RWPE2 (cell line): ENCODE measurements at regions not wholly inside any gene's neighbourhood (a gene's known extent, or its start where the extent isn't known, plus 50 kb on each side); places are given as distances from the start of the nearest gene placed in this dataset.

Experiments
- ATAC-seq: fragments of 200-7000 bp; cut with Tn5 transposase; 3 replicates; pipeline ENCODE4 v1.9.1; 2021; ENCODE audit warnings: low read depth
- DNase-seq: peaks from one replicate; pipeline ENCODE4 v3.0.0-alpha.2; 2020; ENCODE audit warnings: low spot score
- H3K27ac ChIP-seq: fragments of 450-650 bp; 2 replicates; pipeline ENCODE4 v1.5.1; 2017; ENCODE audit warnings: mild to moderate bottlenecking; ENCODE audit not compliant: poor library complexity, severe bottlenecking
- H3K27me3 ChIP-seq: fragments of 250-450 bp; sonication (Bioruptor Pico); 2 replicates; pipeline ENCODE4 v1.5.1; 2021; ENCODE audit warnings: mild to moderate bottlenecking, moderate library complexity; ENCODE audit not compliant: insufficient read depth, poor library complexity, severe bottlenecking
- H3K36me3 ChIP-seq: fragments of 250-450 bp; sonication (Bioruptor Pico); 2 replicates; pipeline ENCODE4 v1.5.1; 2020; ENCODE audit warnings: low read depth, mild to moderate bottlenecking, moderate library complexity
- H3K4me1 ChIP-seq: fragments of 250-450 bp; sonication (Bioruptor Pico); 2 replicates; pipeline ENCODE4 v1.5.1; 2021; ENCODE audit warnings: mild to moderate bottlenecking, moderate library complexity; ENCODE audit not compliant: insufficient read depth, poor library complexity, severe bottlenecking
- H3K4me3 ChIP-seq: fragments of 250-450 bp; sonication (Bioruptor Pico); 2 replicates; pipeline ENCODE4 v1.5.1; 2021; ENCODE audit warnings: mild to moderate bottlenecking, moderate library complexity; ENCODE audit not compliant: severe bottlenecking
- H3K9me3 ChIP-seq: fragments of 250-450 bp; sonication (Bioruptor Pico); 2 replicates; pipeline ENCODE4 v1.5.1; 2021; ENCODE audit warnings: mild to moderate bottlenecking, moderate library complexity; ENCODE audit not compliant: severe bottlenecking
- TF ChIP-seq, protein P1 (sequence below): fragments of 450-650 bp; IDR thresholded peaks from one replicate; pipeline ENCODE4 v1.5.1; 2017; ENCODE audit warnings: mild to moderate bottlenecking, moderate library complexity; ENCODE audit not compliant: poor library complexity, severe bottlenecking

DNA sequence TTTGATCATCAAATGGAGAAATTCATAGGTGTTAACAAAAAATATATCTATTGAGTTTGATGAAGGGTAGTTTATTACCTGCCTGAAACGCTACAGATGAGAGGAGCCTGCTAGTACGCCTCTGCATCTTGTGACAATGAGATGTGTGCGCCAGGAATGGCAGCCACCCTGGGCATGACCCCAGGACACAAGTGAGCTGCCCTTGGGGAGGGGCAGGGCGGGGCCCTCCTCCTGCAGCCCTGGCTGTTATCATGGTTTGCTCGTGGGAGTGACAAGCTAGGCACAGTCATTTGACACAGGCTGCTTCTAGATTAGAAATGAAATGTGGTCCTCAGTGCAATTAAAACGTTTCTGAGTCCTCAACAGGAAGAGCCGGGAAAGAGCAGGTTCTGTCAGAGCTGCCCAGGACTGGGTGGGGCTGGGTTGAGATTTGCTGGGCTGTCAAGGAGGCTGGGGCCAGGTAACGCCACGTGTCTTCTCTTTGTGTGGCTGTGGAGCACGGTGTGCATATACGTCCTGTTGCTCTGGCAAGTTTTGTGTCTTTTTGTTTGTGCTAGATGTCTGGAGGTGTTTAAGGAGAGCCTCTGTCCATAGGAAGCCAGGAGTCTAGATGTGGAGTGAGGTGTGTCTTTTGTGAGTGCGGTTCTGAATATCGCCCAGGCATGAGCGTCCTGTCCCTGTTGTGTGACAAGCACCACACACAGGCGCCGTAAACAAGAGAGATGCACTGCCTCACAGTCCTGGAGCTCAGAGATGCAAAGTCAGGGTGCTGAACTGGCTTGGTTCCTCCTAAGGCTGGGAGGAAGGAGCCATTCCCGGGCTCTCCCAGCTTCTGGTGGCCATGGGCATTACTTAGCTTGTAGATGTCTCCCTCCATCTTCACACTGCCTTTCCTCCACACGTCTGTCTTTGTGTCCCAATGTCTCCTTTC lies 129.0 kb upstream of the IRX4 start:
- no peak overlapping the region for H3K4me3 ChIP-seq
- H3K27ac ChIP-seq, result no peak overlapping the region
- no peak for ATAC-seq
- H3K36me3 ChIP-seq, result no peaks in the 10 kb centered on the region
- H3K9me3 ChIP-seq, result no peaks in the 10 kb centered on the region
- TF ChIP-seq, protein P1, sequence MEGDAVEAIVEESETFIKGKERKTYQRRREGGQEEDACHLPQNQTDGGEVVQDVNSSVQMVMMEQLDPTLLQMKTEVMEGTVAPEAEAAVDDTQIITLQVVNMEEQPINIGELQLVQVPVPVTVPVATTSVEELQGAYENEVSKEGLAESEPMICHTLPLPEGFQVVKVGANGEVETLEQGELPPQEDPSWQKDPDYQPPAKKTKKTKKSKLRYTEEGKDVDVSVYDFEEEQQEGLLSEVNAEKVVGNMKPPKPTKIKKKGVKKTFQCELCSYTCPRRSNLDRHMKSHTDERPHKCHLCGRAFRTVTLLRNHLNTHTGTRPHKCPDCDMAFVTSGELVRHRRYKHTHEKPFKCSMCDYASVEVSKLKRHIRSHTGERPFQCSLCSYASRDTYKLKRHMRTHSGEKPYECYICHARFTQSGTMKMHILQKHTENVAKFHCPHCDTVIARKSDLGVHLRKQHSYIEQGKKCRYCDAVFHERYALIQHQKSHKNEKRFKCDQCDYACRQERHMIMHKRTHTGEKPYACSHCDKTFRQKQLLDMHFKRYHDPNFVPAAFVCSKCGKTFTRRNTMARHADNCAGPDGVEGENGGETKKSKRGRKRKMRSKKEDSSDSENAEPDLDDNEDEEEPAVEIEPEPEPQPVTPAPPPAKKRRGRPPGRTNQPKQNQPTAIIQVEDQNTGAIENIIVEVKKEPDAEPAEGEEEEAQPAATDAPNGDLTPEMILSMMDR, result no peak
- no peaks in the 10 kb centered on the region for H3K27me3 ChIP-seq
- H3K4me1 ChIP-seq, result peaks cover 8% of the 10 kb centered on the region
- no peak for DNase-seq

DNA sequence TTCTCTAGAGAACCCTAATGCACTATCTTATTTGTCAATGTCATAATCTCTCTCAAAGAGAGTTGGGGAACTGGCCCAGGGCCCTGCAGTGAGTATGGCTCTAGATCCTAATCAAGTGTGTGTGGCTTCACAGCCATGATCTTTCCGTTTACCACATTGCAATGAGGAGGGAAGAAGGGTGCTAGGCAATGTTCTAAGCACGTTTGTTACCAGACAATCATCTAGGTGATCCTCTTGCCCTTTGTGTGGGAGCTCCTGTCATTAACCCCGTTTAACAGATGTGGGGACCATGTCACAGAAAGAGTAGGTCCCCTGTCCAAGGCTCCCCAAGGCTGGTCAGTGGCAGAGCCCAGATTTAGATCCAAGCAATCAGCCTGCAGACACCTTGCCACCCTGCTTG lies 128.2 kb upstream of the IRX4 start:
- TF ChIP-seq, protein P1, result no peak
- no peaks in the 10 kb centered on the region for H3K27me3 ChIP-seq
- H3K4me1 ChIP-seq, result peaks cover 8% of the 10 kb centered on the region
- no peak for ATAC-seq
- no peaks in the 10 kb centered on the region for H3K36me3 ChIP-seq
- DNase-seq, result no peak
- H3K27ac ChIP-seq, result no peak overlapping the region
- no peaks in the 10 kb centered on the region for H3K9me3 ChIP-seq
- no peak overlapping the region for H3K4me3 ChIP-seq

DNA sequence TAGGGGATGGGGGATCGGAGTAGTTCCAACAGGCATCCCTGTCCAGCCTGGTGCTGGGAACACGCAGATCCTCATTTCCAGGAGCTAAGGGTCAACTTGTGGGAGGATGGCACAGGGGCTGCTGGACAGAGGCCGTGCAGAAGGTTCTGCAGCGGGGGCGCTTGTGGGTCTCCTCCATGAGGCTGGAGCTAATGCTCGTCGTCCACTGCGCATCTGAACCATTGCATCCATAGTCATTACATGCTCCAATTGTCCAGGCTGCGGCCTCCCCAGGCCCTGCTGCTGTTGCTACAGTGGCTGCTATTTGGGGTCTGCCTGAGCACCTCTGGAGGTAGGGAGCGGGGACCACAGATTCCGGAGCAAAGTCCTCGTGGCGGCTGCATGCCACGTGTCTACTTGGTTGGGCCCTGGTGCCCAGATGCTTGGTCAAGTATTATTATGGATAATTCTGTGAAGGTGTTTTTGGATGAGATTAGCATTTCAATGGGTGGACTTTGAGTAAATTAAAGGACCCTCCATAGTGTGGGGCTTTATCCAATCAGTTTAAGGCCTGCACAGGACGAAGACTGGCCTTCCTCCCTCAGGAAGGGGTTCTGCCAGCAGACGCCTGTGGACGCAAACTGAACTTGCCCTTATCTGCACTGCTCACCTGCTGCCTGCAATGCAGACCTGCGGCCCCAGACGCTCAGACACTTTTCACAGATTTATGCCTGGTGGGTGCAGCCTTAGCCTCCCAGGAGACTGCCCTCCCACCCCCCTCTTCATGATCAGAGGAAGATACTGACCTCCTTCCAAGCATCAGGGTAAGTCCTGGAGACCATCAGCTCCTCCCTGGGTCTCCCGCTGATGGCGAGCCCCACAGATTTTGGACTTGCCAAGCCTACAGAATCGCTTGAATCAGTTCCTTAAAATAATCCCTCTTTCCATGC lies 127.5 kb upstream of the IRX4 start:
- no peak overlapping the region for H3K27ac ChIP-seq
- no peaks in the 10 kb centered on the region for H3K27me3 ChIP-seq
- ATAC-seq, result no peak
- H3K9me3 ChIP-seq, result no peaks in the 10 kb centered on the region
- no peak for DNase-seq
- no peaks in the 10 kb centered on the region for H3K36me3 ChIP-seq
- TF ChIP-seq, protein P1, result no peak
- no peak overlapping the region for H3K4me3 ChIP-seq
- peaks cover 8% of the 10 kb centered on the region for H3K4me1 ChIP-seq

DNA sequence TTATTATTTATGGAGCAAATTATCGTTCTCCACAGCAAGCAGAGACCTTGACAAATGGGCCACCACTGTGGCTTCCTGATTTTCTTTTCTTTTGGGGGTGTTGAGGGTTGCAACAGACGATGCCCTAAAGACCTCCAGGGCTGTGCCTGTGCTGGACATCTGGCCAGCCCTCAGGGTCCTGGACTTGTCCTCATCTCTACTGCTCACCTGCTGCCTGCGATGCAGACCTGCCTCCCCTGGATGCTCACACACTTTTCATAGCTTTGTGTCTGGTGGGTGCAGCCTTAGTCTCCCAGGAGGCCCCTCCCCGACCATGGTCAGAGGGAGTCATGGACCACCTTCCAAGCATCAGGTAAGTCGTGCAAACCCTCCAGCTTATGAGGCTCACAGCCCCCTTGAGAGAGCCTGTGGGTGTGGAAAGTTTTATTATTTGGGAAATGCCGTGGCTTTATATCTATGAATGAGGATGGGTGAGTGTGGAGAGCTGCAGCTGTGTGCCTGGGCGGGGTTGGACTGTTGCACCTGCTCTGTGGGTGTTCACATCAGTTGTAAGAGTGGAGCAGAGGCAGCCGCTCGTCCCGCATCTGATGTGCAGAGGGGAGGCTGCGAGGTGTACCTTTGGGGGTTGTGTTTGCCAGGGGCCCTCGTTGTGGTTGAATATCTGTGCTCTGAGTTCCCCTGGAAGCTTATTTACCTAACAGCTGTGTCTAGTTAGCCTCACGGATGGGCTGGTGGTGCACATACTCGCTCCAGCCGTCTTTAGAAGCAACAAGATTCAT lies 126.3 kb upstream of the IRX4 start:
- Histone ChIP-seq H3K4me3 (no peak overlapping the region), H3K9me3 (no peaks in the 10 kb centered on the region), H3K36me3 (no peaks in the 10 kb centered on the region), H3K27ac (no peak overlapping the region), H3K4me1 (peaks cover 8% of the 10 kb centered on the region), H3K27me3 (no peaks in the 10 kb centered on the region)
- TF ChIP-seq, protein P1, result no peak
- ATAC-seq (no peak), DNase-seq (no peak)
